ENCODE measurements at regions not wholly inside any gene's neighbourhood (a gene's known extent, or its start where the extent isn't known, plus 50 kb on each side); places are given as distances from the start of the nearest gene placed in this dataset.

- TF ChIP-seq CTCF (conservative IDR thresholded peaks at IDR 0.05; ENCODE audit: low read length) (no peak), EZH2phosphoT487 (IDR thresholded peaks at IDR 0.05; ENCODE audit: borderline replicate concordance, low read depth, low read length) (no peak)
These were observed 53.2 kb upstream of the TFEC start for GRCh38 chr7:116083796-116084195.

All from OCI-LY7 (cell line).